Activated CD4-positive, alpha-beta memory T cell treated with anti-CD3 and anti-CD28 coated beads, Interleukin-2, amount 10 ng/mL, durations not matched to agents 7 days and 5 days (primary cell): ENCODE measurements at regions not wholly inside any gene's neighbourhood (a gene's known extent, or its start where the extent isn't known, plus 50 kb on each side); places are given as distances from the start of the nearest gene placed in this dataset.

Source experiments
- CTCF ChIA-PET: fragments of 350-600 bp; sonication (Branson Sonifier 250); formaldehyde crosslinking; loops from one replicate; lab custom pipeline; 2021; ENCODE audit warnings: antibody characterized with exemption, inconsistent platforms; lab: Charles Lee
- POLR2A ChIA-PET: fragments of 350-600 bp; sonication (Branson Sonifier 250); formaldehyde crosslinking; loops from one replicate; lab custom pipeline; 2021; ENCODE audit warnings: antibody characterized with exemption; lab: Charles Lee
- DNase-seq: peaks from one replicate; pipeline ENCODE4 v3.0.0-alpha.2; 2020
- H3K27ac Mint-ChIP-seq: one replicate; pipeline ENCODE4 v1.8.0; 2021; ENCODE audit warnings: mild to moderate bottlenecking, mixed read lengths
- H3K27me3 Mint-ChIP-seq: one replicate; pipeline ENCODE4 v1.8.0; 2021; ENCODE audit warnings: mixed read lengths
- H3K36me3 Mint-ChIP-seq: one replicate; pipeline ENCODE4 v1.8.0; 2021; ENCODE audit warnings: low read depth, mixed read lengths
- H3K4me1 Mint-ChIP-seq: one replicate; pipeline ENCODE4 v1.8.0; 2021; ENCODE audit warnings: mixed read lengths
- H3K4me3 Mint-ChIP-seq: one replicate; pipeline ENCODE4 v1.8.0; 2021; ENCODE audit warnings: mild to moderate bottlenecking, mixed read lengths
- H3K9me3 Mint-ChIP-seq: one replicate; pipeline ENCODE4 v1.8.0; 2021; ENCODE audit warnings: mixed read lengths

DNA sequence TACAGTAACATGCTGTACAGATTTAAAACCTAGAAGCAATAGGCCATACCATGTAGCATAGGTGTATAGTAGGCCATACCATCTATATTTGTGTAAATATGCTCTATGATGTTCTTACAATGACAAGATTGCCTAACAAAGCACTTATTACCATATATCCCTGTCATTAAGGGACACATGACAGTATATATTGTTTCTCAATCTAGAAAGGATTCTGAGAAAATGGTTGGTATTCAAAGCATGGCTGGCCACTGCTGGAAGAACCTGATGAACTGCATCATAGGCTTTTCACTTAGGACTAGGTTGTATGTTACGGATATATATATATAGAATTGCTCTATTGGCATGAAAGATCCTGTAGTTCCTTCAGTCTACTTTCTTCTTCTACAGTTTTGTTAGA is 125.2 kb upstream of the SLC38A2 start:
- Mint-ChIP-seq H3K9me3 (peaks cover 15% of the 10 kb centered on the region), H3K27ac (no peak overlapping the region), H3K36me3 (peaks cover 5% of the 10 kb centered on the region), H3K27me3 (no peaks in the 10 kb centered on the region), H3K4me1 (no peaks in the 10 kb centered on the region), H3K4me3 (no peak overlapping the region)
- DNase-seq: no peak
- ChIA-PET POLR2A (no interaction called here), CTCF (no interaction called here)

DNA sequence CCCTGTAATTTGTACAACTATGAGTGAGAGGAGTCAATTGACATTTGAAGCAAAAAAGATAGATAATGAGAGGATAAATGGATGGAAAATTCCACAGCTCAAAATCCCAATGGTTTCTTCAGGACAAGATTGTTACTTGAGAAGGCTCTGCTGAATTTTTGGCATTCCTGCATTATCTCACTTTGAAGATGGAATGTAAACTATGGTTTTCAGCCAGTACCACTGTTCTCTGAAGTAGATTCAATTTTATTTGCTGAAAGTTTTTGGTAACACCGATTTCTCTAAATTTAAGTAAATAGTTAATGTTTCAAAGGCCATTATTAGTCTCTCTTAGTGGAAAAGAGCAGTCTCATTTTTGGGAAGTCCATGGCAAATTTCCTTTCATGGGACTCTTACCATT is 121.9 kb upstream of the SLC38A2 start:
- Mint-ChIP-seq H3K4me1 (no peaks in the 10 kb centered on the region), H3K36me3 (no peaks in the 10 kb centered on the region), H3K27ac (no peak overlapping the region), H3K4me3 (no peak overlapping the region), H3K27me3 (no peaks in the 10 kb centered on the region), H3K9me3 (no peaks in the 10 kb centered on the region)
- DNase-seq: no peak
- ChIA-PET CTCF (no interaction called here), POLR2A (no interaction called here)

DNA sequence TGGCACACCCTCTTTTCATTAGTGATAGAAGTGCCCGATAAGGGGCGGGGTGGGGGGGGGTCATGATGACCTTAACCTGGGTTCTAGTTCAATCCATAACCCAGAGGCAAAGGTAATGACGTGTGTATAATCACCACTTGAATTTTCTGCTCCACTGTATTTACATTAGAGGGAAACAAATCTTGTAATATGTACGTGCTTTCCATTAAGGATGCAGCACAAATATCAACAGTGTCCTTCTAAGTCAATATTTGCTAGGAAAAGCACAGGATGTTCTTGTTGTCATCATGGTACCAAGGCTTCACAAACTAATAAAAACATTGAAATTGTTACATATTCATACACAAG is 121.2 kb upstream of the SLC38A2 start:
- ChIA-PET CTCF (no interaction called here), POLR2A (no interaction called here)
- no peaks in the 10 kb centered on the region for H3K27me3 Mint-ChIP-seq
- no peaks in the 10 kb centered on the region for H3K36me3 Mint-ChIP-seq
- no peak for DNase-seq
- H3K4me1 Mint-ChIP-seq: no peaks in the 10 kb centered on the region
- no peak overlapping the region for H3K27ac Mint-ChIP-seq
- H3K4me3 Mint-ChIP-seq: no peak overlapping the region
- H3K9me3 Mint-ChIP-seq: no peaks in the 10 kb centered on the region

DNA sequence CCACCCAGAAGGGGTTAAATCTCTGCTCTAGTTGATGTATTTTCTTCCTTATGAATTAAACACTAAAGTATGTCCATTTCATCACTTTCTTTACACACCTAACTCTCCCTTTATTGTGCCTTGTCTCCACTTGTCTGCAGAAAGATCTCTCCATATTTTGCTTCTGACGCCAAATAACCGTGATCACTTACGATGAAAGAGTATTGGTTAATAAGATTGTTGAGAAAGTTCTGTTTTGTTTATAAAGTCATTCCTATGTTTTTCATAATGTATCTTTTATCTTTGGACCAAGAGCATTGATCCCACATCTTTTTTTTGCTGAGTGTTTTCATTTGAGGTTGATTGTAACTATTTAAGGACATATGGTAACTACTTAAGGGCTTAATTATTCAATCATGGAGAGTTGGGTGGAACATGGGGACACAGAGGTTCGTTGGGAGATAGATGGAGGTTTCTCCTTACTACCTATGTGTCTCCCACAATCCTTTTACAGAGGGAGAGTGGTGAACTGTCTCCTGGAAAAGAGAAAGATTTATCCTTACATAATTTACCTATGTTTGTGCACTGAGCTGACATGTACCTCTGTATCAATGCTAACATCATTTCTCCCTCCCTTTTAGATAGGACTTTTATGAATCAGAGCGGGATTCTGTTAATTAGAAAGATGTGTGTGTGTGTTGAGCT is 120.7 kb upstream of the SLC38A2 start:
- H3K27ac Mint-ChIP-seq: no peak overlapping the region
- no peaks in the 10 kb centered on the region for H3K4me1 Mint-ChIP-seq
- H3K36me3 Mint-ChIP-seq: peaks cover 2% of the 10 kb centered on the region
- ChIA-PET POLR2A (no interaction called here), CTCF (no interaction called here)
- H3K9me3 Mint-ChIP-seq: no peaks in the 10 kb centered on the region
- no peaks in the 10 kb centered on the region for H3K27me3 Mint-ChIP-seq
- H3K4me3 Mint-ChIP-seq: no peak overlapping the region
- no peak for DNase-seq

DNA sequence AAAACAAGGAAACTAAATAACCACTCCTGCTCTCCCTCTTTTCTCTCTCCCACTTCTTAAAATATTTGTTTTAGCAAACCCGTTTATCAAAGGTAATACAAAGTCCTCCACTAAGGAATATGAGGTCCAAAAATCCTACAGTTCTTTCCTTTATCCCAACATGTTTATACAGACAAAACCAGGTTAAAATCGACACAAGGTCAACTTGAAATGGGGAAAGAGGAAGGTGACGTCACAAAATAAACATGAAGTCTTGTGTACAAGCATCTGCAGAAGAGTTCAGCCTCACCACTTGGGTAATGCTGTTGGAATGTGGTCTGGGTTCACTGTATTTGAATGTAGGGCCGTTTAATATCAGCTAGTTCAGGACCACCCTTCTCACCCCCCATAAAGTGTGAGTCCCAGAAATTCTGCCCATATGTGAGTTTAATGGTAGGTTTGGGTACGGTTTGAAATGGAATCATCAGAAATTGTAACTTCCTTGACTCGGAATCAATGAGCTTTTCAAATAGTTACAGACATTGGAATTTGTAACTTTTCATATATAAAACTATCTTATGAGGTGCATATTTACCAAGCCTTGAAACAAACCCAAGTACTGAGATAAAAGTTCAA is 120.0 kb upstream of the SLC38A2 start:
- Mint-ChIP-seq H3K27me3 (no peaks in the 10 kb centered on the region), H3K9me3 (no peaks in the 10 kb centered on the region), H3K36me3 (peaks cover 2% of the 10 kb centered on the region), H3K27ac (no peak overlapping the region), H3K4me3 (no peak overlapping the region), H3K4me1 (no peaks in the 10 kb centered on the region)
- DNase-seq: no peak
- POLR2A ChIA-PET: no interaction called here
- CTCF ChIA-PET: interaction anchor here (1.3 kb wide), 1 partner anchor 17 kb away, joined by 4 read pairs; no protein-coding TSS in a partner anchor

DNA sequence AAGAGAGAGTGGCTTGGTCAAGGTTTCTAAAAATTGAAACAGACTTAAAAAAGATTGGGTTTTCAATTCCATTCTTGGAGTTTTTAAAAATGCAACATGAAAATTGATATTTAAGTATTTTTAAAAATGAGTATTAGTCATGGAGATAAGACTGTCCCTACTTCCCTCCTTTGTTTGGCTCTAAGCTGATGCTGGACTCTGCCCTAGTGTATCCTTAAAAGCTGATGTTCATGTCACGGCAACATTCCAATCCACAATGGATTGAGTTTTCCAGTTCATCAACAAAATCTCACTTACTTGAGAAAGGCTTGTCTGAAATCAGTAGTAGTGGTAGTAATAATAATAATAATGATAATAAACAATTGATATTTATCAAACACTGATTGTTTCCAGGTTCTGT is 119.0 kb upstream of the SLC38A2 start:
- Mint-ChIP-seq H3K36me3 (peaks cover 2% of the 10 kb centered on the region), H3K27ac (no peak overlapping the region), H3K4me3 (no peak overlapping the region), H3K27me3 (no peaks in the 10 kb centered on the region), H3K4me1 (no peaks in the 10 kb centered on the region), H3K9me3 (no peaks in the 10 kb centered on the region)
- CTCF ChIA-PET: interaction anchor here (1.3 kb wide), 1 partner anchor 16 kb away, joined by 4 read pairs; no protein-coding TSS in a partner anchor
- no peak for DNase-seq
- POLR2A ChIA-PET: no interaction called here

DNA sequence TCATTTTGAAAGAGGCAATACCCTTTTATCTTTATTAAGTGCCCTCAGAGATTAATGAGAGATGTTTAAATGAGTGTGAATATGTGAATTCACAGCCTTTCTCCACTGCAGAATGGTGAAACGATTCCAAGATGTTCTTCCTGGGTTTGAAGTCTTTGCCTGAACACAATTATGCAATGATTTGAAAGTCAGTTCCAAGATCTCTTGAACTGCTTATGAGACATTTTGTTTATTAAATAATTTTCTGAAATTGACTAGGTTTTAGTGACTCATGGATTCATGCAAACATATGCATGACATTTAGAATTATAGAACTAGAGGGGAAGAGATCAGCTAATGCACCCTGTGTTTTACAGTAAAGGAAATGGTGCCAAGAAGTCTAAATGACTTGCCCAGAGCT is 118.1 kb upstream of the SLC38A2 start:
- Mint-ChIP-seq H3K9me3 (no peaks in the 10 kb centered on the region), H3K4me3 (no peak overlapping the region), H3K27me3 (no peaks in the 10 kb centered on the region), H3K27ac (no peak overlapping the region), H3K4me1 (no peaks in the 10 kb centered on the region), H3K36me3 (peaks cover 2% of the 10 kb centered on the region)
- no peak for DNase-seq
- POLR2A ChIA-PET: no interaction called here
- CTCF ChIA-PET: no interaction called here

DNA sequence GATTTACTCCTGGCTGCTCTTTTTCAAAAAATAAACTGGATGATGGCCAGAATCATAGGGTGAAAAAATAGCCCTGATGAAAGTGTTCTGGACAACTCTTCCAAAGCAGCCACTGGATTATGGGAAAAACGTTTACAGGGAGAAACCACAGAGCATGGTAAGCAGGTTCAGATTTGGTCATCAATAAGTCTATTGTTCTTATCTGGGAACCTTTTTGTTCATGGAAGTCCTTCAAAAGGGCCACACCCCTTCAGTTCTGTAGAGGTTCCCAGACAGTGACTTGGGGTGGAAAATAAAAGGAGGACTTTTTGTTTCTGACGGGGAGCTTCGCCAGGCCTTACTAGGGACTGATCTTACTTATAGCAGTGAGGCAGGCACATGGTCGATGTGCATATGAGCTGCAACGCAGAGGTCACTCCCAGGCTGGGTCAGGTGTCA is 117.4 kb upstream of the SLC38A2 start:
- no peaks in the 10 kb centered on the region for H3K9me3 Mint-ChIP-seq
- no peak overlapping the region for H3K27ac Mint-ChIP-seq
- POLR2A ChIA-PET: no interaction called here
- no peak overlapping the region for H3K4me3 Mint-ChIP-seq
- H3K27me3 Mint-ChIP-seq: no peaks in the 10 kb centered on the region
- no peaks in the 10 kb centered on the region for H3K4me1 Mint-ChIP-seq
- peaks cover 2% of the 10 kb centered on the region for H3K36me3 Mint-ChIP-seq
- no peak for DNase-seq
- CTCF ChIA-PET: no interaction called here

DNA sequence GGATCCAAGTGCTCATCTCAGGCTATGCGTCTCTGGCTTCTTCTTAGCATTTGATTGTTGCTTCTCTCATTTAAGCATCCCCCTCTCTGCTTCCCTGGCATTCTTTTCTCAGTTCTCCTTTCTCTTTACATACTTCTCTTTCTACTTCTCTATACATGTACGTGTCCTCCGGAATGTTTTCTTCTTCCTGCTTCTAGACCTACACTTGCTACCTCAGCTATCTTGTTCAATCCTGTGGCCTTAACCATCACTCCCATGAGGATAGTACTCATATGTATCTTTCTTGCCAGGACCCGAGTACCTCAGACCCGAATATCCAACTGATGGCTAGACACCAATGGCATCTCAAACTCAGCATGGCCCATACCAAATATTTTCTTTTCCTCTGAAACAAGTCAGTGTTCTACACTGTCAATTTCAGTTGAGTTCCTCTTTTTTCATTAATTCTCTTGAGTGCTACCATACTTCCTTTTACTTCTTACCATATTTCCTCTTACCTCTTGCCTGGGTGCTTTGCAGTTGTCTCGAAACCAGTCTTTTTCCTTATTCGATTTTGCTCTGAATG is 115.1 kb upstream of the SLC38A2 start:
- no peak overlapping the region for H3K27ac Mint-ChIP-seq
- H3K9me3 Mint-ChIP-seq: no peaks in the 10 kb centered on the region
- peaks cover 2% of the 10 kb centered on the region for H3K36me3 Mint-ChIP-seq
- no peaks in the 10 kb centered on the region for H3K27me3 Mint-ChIP-seq
- H3K4me1 Mint-ChIP-seq: no peaks in the 10 kb centered on the region
- ChIA-PET CTCF (no interaction called here), POLR2A (no interaction called here)
- no peak for DNase-seq
- H3K4me3 Mint-ChIP-seq: no peak overlapping the region

DNA sequence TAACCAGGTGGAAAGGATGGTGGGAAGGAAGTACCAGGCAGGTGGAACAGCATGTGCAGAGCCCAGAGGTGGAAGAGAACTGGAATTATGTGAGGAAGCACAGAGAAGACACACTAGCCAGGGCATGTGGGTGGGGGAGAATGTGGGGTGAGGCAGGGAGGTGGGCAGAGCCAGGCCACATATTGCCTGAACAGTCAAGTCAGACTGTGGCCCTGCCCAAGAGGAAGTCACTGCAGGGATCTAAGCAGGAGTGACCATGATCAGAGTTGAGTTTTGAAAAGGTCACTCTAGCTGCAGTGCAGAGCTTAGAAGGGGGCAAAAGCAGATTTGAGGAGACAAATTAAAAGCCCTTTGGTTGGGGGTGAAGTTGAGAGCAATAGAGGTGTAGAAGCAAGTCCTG is 114.0 kb upstream of the SLC38A2 start:
- Mint-ChIP-seq H3K9me3 (no peaks in the 10 kb centered on the region), H3K4me1 (no peaks in the 10 kb centered on the region), H3K36me3 (peaks cover 2% of the 10 kb centered on the region), H3K27ac (no peak overlapping the region), H3K27me3 (no peaks in the 10 kb centered on the region), H3K4me3 (no peak overlapping the region)
- CTCF ChIA-PET: no interaction called here
- no peak for DNase-seq
- POLR2A ChIA-PET: no interaction called here

DNA sequence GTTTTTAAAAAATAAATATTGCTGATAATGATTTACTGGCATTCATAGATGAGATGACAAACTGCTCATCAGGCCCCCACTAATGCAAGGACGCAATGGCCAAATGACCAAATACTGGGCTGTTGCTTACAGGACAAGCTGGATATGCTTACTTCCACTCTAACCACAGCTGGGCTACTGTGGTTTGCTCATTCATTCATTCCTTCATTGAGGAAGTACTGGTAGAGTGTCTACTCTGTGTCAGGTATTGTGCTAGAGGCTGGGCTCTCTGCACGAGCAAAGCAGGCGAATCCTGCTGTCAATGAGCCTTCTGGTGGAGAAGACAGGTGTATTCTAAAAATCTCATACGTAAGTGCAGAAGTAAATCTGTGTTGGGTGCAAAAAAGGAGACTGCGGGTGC is 113.3 kb upstream of the SLC38A2 start:
- ChIA-PET POLR2A (no interaction called here), CTCF (no interaction called here)
- Mint-ChIP-seq H3K4me3 (no peak overlapping the region), H3K36me3 (peaks cover 2% of the 10 kb centered on the region), H3K27me3 (no peaks in the 10 kb centered on the region), H3K9me3 (no peaks in the 10 kb centered on the region), H3K27ac (no peak overlapping the region), H3K4me1 (no peaks in the 10 kb centered on the region)
- DNase-seq: no peak

DNA sequence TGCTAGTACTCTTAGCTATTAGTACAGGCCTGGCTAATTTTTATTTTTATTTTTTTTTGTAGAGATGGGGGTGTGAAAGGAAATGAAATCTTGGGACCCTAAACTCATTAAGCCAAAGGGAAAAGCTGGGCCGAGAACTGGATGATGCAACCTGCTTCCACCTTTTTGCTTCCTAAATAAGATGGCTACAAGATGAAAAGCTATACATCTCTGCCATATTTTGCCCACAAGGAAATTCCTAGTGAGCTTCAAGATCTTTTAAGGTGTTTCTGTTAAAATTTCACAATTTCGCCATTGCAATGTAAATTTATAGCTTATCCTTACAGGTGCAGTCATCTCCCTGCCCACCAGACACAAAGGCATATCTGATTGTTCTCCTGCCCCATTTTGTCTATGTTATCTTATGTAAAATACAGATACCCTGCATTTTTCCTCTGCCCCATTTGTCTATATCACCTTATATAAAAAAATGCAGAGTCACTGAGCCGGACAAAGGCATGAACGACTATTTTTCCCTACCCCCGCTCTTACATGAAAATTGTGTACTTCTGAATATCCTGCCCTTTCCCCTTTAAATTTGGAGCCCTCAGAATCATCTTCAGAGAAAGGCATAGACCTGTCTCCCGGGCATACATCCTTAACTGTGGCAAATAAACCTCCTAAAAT is 112.0 kb upstream of the SLC38A2 start:
- Mint-ChIP-seq H3K27me3 (no peaks in the 10 kb centered on the region), H3K4me3 (no peak overlapping the region), H3K4me1 (no peaks in the 10 kb centered on the region), H3K9me3 (no peaks in the 10 kb centered on the region), H3K36me3 (peaks cover 2% of the 10 kb centered on the region), H3K27ac (no peak overlapping the region)
- DNase-seq: no peak
- ChIA-PET POLR2A (interaction anchor here (0.6 kb wide), 1 partner anchor 215 kb away, joined by 3 read pairs; no protein-coding TSS in a partner anchor), CTCF (no interaction called here)

DNA sequence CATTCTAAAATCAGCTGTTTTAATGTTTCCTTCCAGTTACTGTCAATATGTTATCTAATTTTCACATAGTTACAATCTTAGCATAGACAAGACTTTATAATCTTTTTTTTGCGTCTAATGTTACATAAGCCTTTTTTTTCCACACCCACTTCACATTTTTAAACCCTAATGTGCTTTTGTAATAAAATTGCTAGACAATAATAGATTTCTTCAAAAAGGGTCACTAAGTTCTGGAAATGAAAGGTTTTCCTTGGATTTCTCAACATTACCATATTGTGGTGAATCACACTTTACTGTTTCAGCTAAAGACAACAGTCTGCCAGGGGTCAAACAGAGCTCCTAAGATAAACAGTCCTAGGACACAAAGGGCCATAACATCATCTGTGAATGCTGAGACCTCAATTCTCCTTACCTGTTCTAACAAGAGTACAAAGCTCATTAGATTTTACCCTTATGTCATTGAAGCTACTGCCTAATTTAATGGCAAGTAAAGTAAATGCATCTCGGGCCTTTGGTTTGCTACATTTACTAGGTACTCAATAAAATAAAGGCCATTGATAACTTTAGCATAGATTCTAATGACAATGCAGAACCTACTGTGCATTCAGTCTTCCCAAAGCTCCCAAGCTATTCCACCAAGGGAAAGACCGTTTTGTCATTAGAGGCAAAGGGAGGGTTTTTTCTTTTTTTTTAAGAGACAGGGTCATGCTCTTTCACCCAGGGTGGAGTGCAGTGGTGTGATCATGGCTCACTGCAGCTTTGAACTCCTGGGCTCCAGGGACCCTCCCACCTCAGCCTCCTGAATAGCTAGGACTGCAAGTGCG is 111.2 kb upstream of the SLC38A2 start:
- H3K27ac Mint-ChIP-seq: no peak overlapping the region
- ChIA-PET POLR2A (interaction anchor here (0.6 kb wide), 1 partner anchor 214 kb away, joined by 3 read pairs; no protein-coding TSS in a partner anchor), CTCF (no interaction called here)
- no peak for DNase-seq
- no peaks in the 10 kb centered on the region for H3K27me3 Mint-ChIP-seq
- no peaks in the 10 kb centered on the region for H3K4me1 Mint-ChIP-seq
- no peaks in the 10 kb centered on the region for H3K9me3 Mint-ChIP-seq
- no peak overlapping the region for H3K4me3 Mint-ChIP-seq
- peaks cover 4% of the 10 kb centered on the region for H3K36me3 Mint-ChIP-seq
